ENCODE measurements at regions not wholly inside any gene's neighbourhood (a gene's known extent, or its start where the extent isn't known, plus 50 kb on each side); places are given as distances from the start of the nearest gene placed in this dataset.

DNA sequence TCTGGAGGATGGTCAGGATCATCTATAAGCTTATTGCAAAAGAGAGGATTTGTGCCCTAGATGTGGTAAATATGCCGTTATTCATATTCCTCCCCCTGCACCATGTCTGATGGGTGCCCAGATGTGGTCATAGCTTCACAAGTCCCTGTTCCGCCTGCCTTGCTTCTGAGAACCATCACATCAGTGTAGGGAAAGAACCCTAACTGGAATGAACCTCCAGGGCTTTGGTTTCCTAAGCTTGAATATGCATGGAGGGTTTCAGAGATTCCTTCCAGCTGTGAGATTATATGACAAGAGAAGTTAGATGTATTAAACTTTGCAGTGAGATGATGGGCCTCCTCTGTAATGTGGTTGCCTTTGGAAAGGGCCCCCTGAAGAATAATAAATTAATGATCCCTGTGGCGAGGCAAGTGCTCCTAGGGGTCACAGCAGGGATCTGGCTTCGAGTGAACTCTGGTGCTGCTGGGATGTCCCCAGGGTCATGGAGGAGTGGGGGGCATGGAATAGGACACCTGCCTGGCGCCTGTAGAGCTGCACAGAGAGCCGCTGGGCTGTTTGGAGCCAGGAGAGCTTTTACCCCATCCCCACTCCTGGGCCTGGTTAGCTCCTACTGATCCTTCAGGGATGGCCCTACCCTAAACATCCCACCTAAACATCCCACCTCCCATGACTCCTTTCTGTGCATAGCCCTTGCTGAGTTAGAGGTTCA is 56.0 kb upstream of the IRS2 start:
- Mint-ChIP-seq H3K27ac (no peak overlapping the region), H3K4me1 (peaks cover 36% of the 10 kb centered on the region), H3K36me3 (ENCODE audit: low read depth) (no peaks in the 10 kb centered on the region), H3K4me3 (no peak overlapping the region), H3K9me3 (no peaks in the 10 kb centered on the region), H3K27me3 (ENCODE audit: low read depth, poor library complexity) (peaks cover 13% of the 10 kb centered on the region)
- DNase-seq: no peak
- TF ChIP-seq, protein P1, sequence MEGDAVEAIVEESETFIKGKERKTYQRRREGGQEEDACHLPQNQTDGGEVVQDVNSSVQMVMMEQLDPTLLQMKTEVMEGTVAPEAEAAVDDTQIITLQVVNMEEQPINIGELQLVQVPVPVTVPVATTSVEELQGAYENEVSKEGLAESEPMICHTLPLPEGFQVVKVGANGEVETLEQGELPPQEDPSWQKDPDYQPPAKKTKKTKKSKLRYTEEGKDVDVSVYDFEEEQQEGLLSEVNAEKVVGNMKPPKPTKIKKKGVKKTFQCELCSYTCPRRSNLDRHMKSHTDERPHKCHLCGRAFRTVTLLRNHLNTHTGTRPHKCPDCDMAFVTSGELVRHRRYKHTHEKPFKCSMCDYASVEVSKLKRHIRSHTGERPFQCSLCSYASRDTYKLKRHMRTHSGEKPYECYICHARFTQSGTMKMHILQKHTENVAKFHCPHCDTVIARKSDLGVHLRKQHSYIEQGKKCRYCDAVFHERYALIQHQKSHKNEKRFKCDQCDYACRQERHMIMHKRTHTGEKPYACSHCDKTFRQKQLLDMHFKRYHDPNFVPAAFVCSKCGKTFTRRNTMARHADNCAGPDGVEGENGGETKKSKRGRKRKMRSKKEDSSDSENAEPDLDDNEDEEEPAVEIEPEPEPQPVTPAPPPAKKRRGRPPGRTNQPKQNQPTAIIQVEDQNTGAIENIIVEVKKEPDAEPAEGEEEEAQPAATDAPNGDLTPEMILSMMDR (IDR thresholded peaks at IDR 0.05): no peak

DNA sequence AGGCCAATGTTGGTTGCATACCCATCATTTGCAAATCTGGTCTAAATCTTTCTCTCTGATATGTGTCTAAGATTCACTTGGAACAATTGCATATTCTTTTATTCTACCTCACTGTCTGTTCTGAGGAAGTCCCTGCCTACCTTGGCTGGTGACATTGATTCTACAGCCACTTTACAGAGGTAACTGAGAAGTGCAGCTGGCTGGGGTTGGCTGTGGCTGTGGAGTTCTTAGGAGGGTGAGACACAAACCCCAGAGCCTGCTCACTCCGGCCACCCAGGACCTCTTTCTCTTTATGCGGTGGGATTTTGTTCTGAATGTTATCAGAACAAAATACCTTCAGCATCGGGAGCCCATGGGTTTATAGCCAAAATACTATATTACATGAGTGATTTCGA is 54.5 kb upstream of the IRS2 start:
- peaks cover 40% of the 10 kb centered on the region for H3K4me1 Mint-ChIP-seq
- no peak overlapping the region for H3K27ac Mint-ChIP-seq
- TF ChIP-seq, protein P1 (IDR thresholded peaks at IDR 0.05): no peak
- no peaks in the 10 kb centered on the region for H3K36me3 Mint-ChIP-seq (ENCODE audit: low read depth)
- DNase-seq: no peak
- H3K27me3 Mint-ChIP-seq (ENCODE audit: low read depth, poor library complexity): peaks cover 10% of the 10 kb centered on the region
- no peak overlapping the region for H3K4me3 Mint-ChIP-seq
- no peaks in the 10 kb centered on the region for H3K9me3 Mint-ChIP-seq

DNA sequence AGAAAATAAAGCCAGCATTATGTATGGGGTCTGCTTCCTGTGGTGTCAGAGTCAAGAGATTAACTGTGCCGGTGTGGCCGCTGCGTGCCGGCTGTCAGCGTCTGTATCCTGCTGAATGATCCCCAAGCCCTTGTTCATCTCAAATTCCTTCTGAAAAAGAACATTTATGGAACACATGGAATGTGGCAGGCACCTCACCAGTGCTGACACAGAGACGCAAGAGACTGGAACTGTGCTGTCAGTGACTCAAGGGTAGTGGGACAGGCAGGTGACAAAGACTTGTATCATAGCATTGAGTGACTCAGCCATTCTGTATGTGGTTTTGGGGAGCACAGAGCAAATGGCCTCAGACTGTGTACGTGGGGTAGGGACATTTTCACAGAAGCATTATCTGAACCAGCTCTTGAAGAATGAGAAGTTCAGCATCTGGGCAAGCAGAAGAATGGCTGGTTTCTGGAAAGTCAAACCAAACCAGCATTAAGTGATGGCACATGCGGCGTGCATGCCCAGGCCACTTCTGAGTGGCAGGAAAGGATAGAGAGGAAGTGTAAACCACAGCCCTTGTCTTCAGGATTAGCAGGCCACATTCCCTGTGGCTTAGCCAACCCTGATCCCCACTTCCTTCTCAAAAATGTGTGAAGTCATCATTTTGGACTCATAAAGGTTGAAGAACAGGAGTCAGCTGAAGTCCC is 54.0 kb upstream of the IRS2 start:
- H3K9me3 Mint-ChIP-seq: no peaks in the 10 kb centered on the region
- TF ChIP-seq, protein P1 (IDR thresholded peaks at IDR 0.05): no peak
- no peak overlapping the region for H3K4me3 Mint-ChIP-seq
- peaks cover 10% of the 10 kb centered on the region for H3K27me3 Mint-ChIP-seq (ENCODE audit: low read depth, poor library complexity)
- H3K27ac Mint-ChIP-seq: no peak overlapping the region
- no peaks in the 10 kb centered on the region for H3K36me3 Mint-ChIP-seq (ENCODE audit: low read depth)
- DNase-seq: no peak
- peaks cover 40% of the 10 kb centered on the region for H3K4me1 Mint-ChIP-seq

DNA sequence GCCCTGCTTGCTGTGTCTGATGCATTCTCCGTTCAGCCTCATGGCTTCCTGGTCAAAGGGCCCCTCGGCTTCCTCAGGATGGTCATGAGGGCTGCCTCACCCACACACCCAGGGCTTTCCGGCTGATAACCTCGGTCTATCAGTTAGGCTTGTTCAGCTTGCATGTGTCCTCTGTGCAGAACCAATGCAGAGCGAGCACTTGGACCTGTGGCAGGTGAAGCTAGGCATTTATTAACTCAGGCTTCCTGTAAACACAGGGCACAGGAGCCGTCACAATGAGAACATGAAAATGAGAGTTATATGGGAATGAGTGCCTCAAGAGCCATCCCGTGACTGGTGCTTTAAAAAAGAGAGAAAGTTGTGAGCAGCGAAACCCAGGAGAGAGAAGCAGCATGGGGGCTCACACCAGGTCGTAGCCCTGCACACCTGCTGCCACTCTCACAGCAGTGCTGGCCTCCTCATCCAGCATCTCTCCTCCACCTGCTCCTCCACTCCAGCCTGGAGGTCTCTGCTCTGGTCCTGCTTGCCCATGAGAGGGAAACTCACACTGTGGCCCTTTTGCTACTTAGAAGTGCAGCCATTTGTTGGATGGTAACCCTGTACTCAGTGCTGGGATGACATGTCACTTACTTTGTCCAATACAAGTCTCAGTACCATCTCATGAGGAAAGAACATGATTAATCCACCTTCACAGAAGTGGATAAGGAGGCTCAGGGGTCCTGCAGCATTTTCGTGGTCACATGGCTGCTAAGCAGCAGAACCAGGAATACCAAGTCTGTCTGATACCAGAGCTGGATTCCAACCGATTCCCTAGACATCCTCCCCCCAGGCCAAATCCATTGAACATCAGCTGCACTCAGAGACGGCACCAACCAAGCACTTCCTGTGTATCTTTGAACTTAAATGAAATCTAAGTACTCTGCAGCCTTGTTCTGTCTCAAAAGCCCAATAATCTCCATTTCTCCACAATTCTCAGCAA is 50.5 kb upstream of the IRS2 start:
- DNase-seq: peak; percentile 22
- Mint-ChIP-seq H3K4me3 (no peak overlapping the region), H3K4me1 (peaks cover 26% of the 10 kb centered on the region), H3K27me3 (ENCODE audit: low read depth, poor library complexity) (peaks cover 10% of the 10 kb centered on the region), H3K9me3 (peaks cover 9% of the 10 kb centered on the region), H3K27ac (no peak overlapping the region), H3K36me3 (ENCODE audit: low read depth) (no peaks in the 10 kb centered on the region)
- TF ChIP-seq, protein P1 (IDR thresholded peaks at IDR 0.05): no peak

All from nephron progenitor cell (in vitro differentiated cells).